Left forelimb (tissue), 1 donor: ENCODE measurements at regions not wholly inside any gene's neighbourhood (a gene's known extent, or its start where the extent isn't known, plus 50 kb on each side); places are given as distances from the start of the nearest gene placed in this dataset.
"Not testable (repeated sequence)": the region's sequence is repeated elsewhere in the genome, so short reads cannot be mapped to it uniquely, and the experiment has no call there.

Source experiments
- DNase-seq: peaks from one replicate; pipeline ENCODE4 v3.0.0-alpha.2; 2018; ENCODE audit warnings: low spot score

- not testable (repeated sequence) for DNase-seq
These were observed 526.9 kb downstream of the TTLL7 start for GRCh38 chr1:83472066-83472465.

GRCh38 chr1:83471272-83471671 is 527.7 kb downstream of the TTLL7 start:
- DNase-seq, result not testable (repeated sequence)

GRCh38 chr1:83468336-83468735 is 530.6 kb downstream of the TTLL7 start:
- not testable (repeated sequence) for DNase-seq

GRCh38 chr1:83457735-83458248 is 541.1 kb downstream of the TTLL7 start:
- not testable (repeated sequence) for DNase-seq

GRCh38 chr1:83457281-83457680 is 541.7 kb downstream of the TTLL7 start:
- not testable (repeated sequence) for DNase-seq

- DNase-seq, result not testable (repeated sequence)
These were observed 543.2 kb downstream of the TTLL7 start for GRCh38 chr1:83455753-83456152.

- DNase-seq, result not testable (repeated sequence)
These were observed 553.1 kb downstream of the TTLL7 start for GRCh38 chr1:83445873-83446272.

- DNase-seq, result not testable (repeated sequence)
These were observed 556.5 kb downstream of the TTLL7 start for GRCh38 chr1:83442412-83442811.

- DNase-seq, result not testable (repeated sequence)
These were observed 558.3 kb downstream of the TTLL7 start for GRCh38 chr1:83440586-83440985.

GRCh38 chr1:83440021-83440420 is 558.9 kb downstream of the TTLL7 start:
- DNase-seq, result not testable (repeated sequence)

- DNase-seq, result not testable (repeated sequence)
These were observed 560.6 kb downstream of the TTLL7 start for GRCh38 chr1:83438316-83438715.

GRCh38 chr1:83435336-83435735 is 563.6 kb downstream of the TTLL7 start:
- not testable (repeated sequence) for DNase-seq

- DNase-seq, result not testable (repeated sequence)
These were observed 571.4 kb downstream of the TTLL7 start for GRCh38 chr1:83427566-83427965.

- DNase-seq, result not testable (repeated sequence)
These were observed 575.5 kb downstream of the TTLL7 start for GRCh38 chr1:83423382-83423781.

- no peak for DNase-seq
These were observed 580.4 kb downstream of the TTLL7 start for GRCh38 chr1:83418558-83418957.

GRCh38 chr1:83413839-83414107 is 585.2 kb downstream of the TTLL7 start:
- not testable (repeated sequence) for DNase-seq

GRCh38 chr1:83410746-83411413 is 588.1 kb downstream of the TTLL7 start:
- not testable (repeated sequence) for DNase-seq

- not testable (repeated sequence) for DNase-seq
These were observed 592.1 kb downstream of the TTLL7 start for GRCh38 chr1:83406693-83407371.

GRCh38 chr1:83405789-83406188 is 593.1 kb downstream of the TTLL7 start:
- not testable (repeated sequence) for DNase-seq

- DNase-seq, result not testable (repeated sequence)
These were observed 595.4 kb downstream of the TTLL7 start for GRCh38 chr1:83403500-83403899.

- not testable (repeated sequence) for DNase-seq
These were observed 597.8 kb downstream of the TTLL7 start for GRCh38 chr1:83401146-83401545.

GRCh38 chr1:83400173-83400572 is 598.8 kb downstream of the TTLL7 start:
- DNase-seq, result not testable (repeated sequence)

GRCh38 chr1:83398125-83398524 is 600.8 kb downstream of the TTLL7 start:
- not testable (repeated sequence) for DNase-seq
